Ammon's horn (tissue), 1 donor: ENCODE measurements at regions not wholly inside any gene's neighbourhood (a gene's known extent, or its start where the extent isn't known, plus 50 kb on each side); places are given as distances from the start of the nearest gene placed in this dataset.
"Not testable (repeated sequence)": the region's sequence is repeated elsewhere in the genome, so short reads cannot be mapped to it uniquely, and the experiment has no call there.

ENCODE experiments used
- DNase-seq: peaks from one replicate; pipeline ENCODE4 v3.0.0-alpha.2; 2016; ENCODE audit warnings: low spot score

DNA sequence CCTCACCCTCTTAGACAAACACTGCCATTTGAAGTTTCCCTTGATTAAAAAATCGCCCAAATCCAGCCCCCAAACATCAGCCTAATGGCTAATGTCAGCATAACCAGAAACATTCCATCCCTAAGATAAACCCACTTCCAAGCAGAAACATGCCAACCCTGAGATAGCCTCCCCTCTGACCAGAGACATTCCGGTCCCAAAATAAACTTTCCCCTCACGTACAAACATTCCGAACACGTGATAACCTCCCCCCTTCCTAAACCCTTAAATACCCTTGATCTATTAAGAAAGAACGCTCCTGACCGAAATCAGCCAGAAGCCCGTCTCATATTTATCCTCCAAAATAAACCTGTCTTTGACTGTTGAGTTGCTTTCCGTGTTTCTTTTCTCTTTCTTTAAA, 237.2 kb downstream of the ASMT start:
- no peak for DNase-seq

DNA sequence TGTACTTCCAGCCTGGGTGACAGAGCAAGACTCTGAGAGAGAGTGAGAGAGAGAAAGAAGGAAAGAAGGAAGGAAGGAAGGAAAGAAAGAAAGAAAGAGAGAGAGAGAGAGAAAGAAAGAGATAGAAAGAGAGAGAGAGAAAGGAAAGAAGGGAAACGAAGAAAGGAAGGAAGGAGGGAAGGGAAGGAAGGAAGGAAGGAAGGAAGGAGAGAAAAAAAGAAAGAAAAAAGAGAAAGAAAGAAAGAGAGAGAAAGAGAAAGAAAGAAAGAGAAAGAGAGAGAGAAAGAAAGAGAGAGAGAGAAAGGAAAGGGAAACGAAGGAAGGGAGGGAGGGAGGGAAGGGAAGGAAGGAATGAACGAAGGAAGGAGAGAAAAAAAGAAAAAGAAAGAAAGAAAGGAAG, 238.6 kb downstream of the ASMT start:
- DNase-seq: no peak

- DNase-seq: no peak
These were observed 239.1 kb downstream of the ASMT start for GRCh38 chrX:1853916-1854315.

- not testable (repeated sequence) for DNase-seq
These were observed 240.0 kb downstream of the ASMT start for GRCh38 chrX:1854861-1855260.

DNA sequence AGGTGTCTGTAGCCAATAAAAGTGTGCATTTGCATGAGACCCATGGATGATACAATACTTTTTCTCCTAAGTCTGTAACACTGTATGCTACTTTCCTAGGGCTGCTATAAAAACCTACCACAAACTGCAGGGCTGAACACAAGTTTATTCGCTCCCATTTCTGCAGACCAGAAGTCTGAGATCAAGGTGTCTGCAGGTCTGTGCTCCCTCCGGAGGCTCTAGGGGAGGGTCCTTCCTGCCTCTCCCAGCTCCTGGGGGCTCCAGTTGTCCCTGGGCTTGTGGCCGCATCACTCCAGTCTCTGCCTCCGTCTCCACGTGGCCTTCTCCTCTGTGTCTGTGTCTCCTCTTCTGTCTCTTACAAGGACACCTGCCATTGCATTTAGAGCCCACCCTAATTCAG, 244.4 kb downstream of the ASMT start:
- DNase-seq: not testable (repeated sequence)

DNA sequence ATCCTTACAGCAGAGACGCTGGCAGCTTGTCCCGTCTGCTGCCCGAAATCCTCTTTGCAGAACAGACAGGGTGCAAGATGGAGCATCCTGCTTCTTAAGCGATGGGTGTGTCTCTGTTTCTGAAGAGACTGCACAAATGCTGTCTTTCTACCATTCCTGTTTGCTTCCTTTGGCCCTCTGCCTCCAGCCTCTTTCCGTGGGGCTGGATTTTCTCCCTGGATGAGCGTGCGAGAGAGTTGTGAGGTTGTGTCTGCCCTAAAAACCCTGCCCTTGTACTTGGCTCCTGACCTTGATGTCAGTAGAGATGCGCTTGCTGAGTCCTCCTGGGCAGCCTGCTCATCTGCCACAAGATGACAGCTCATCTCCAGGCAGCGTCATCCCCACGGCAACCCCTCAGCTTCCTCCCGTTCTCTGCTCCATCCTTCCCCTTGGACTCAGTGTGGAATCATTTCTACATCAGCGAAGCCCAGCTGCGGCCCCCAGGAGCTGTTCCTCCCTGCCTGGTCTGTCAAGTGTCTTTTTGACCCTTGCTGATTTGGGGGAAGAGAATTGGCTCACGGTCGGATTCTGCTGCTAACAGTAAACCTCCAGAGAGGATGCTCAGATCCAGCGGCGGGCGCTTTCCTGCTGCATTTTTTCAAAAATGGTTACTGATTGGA, 246.2 kb downstream of the ASMT start:
- DNase-seq: peak; percentile 43

- DNase-seq: not testable (repeated sequence)
These were observed 249.1 kb downstream of the ASMT start for GRCh38 chrX:1863995-1864394.

GRCh38 chrX:1870421-1870820, 255.6 kb downstream of the ASMT start:
- no peak for DNase-seq

GRCh38 chrX:1871887-1872286, 257.0 kb downstream of the ASMT start:
- DNase-seq: no peak

DNA sequence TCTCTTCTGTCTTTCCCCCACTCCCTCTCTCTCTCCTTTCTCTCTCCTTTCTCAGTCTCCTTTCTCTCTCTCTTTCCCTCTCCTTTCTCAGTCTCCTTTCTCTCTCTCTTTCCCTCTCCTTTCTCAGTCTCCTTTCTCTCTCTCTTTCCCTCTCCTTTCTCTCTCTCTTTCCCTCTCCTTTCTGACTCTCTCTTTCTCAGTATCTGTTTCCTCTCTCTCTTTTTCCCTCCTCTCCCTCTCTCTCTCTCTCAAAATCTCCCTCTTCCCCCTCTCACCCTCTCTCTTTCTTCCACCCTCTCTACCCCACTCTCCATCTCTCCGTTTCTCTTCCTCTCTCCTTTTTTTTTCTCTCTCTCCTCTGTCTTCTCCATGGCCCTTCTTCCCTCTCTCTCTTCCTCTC, 258.8 kb downstream of the ASMT start:
- DNase-seq: no peak

- DNase-seq: no peak
These were observed 259.6 kb downstream of the ASMT start for GRCh38 chrX:1874416-1874815.

DNA sequence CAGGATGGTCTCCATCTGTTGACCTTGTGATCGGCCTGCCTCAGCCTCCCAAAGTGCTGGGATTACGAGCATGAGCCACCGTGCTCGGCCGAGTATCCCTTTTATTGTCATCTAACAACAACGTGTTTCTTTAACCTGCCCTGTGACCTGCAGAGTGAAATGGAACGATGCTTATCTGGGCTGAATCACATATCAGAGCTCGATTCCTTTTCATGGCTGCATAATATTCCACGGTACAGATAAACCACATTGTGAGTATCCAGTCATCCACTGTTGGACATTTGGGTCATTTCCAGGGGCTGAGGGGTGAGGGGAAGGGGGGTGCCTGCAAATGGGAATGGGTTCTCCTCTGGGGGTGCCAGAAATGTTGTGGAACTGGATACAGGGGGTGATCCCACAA, 260.0 kb downstream of the ASMT start:
- DNase-seq: no peak

- no peak for DNase-seq
These were observed 261.2 kb downstream of the ASMT start for GRCh38 chrX:1876041-1876440.

GRCh38 chrX:1877780-1878179, 262.9 kb downstream of the ASMT start:
- DNase-seq: no peak

- DNase-seq: not testable (repeated sequence)
These were observed 266.3 kb downstream of the ASMT start for GRCh38 chrX:1880884-1881817.

GRCh38 chrX:1883772-1884171, 268.9 kb downstream of the ASMT start:
- no peak for DNase-seq

GRCh38 chrX:1884446-1884845, 269.6 kb downstream of the ASMT start:
- DNase-seq: no peak

DNA sequence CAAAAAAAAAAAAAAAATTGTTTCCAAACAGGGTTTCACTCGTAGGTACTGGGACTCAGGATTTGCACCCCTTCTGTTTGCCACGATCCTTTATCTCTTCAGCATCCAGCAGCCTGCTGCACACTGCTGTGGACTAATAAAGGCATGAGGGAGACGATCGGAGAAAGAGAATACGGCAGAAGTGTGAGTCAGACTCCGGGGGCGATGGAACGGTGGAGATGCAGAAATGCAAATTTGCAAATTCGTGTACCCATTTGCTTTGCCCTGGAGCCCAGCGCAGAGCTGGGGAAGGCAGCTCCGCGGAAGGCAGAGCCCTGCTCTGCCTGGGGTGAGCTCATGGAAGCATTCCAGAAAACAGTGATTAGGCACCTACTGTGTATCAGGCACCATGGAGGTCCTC, 270.3 kb downstream of the ASMT start:
- peak; percentile 20 for DNase-seq

DNA sequence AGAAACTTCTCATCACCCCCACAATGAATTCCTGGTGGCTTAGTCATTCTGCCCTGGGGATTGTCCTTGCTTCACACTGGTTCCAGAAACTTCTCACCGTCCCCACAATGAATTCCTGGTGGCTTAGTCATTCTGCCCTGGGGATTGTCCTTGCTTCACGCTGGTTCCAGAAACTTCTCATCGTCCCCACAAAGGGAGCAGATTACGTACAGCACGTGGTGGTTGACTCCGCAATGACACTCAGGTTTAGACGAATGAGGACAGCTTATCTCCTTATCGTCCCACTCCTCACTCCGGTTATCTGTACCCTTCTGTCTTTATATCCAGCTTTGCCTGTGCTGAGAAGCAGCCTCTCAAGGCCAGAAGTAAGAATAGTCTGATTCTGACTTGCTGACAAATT, 273.4 kb downstream of the ASMT start:
- DNase-seq: not testable (repeated sequence)

DNA sequence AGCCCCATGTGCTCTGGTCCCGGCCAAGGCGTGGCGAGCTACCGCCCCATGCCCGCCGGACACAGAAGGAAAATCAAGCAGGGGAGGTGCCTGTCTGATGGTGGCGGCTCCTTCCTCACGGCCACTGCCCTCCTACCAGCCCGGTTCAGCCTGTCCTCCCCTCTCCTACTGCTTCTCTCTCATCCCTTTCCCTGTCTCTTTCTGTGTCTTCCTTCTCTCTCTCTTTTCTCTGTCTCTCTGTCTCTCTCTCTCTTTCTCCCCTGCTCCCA, 279.1 kb downstream of the ASMT start:
- DNase-seq: no peak

GRCh38 chrX:1894740-1895139, 279.9 kb downstream of the ASMT start:
- no peak for DNase-seq

- DNase-seq: no peak
These were observed 280.7 kb downstream of the ASMT start for GRCh38 chrX:1895583-1895982.

- no peak for DNase-seq
These were observed 285.0 kb downstream of the ASMT start for GRCh38 chrX:1899841-1900240.

DNA sequence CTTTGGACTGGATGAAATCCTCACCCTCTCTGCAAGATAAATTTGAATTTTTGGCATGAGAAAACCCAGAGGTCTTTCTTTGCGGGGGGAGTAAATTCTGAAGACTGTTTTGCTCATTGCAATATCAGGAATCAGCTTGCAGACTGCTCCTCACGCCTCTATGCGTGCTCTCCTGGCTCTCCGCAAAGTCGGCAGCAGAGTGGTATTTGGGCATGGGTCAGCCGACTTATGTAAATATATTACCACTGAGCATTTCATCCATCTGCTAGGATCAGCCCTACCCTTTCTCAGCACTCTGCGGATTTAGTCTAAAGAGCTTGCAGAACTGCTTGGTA, 288.0 kb downstream of the ASMT start:
- DNase-seq: no peak
